ENCODE measurements at regions not wholly inside any gene's neighbourhood (a gene's known extent, or its start where the extent isn't known, plus 50 kb on each side); places are given as distances from the start of the nearest gene placed in this dataset.

DNA sequence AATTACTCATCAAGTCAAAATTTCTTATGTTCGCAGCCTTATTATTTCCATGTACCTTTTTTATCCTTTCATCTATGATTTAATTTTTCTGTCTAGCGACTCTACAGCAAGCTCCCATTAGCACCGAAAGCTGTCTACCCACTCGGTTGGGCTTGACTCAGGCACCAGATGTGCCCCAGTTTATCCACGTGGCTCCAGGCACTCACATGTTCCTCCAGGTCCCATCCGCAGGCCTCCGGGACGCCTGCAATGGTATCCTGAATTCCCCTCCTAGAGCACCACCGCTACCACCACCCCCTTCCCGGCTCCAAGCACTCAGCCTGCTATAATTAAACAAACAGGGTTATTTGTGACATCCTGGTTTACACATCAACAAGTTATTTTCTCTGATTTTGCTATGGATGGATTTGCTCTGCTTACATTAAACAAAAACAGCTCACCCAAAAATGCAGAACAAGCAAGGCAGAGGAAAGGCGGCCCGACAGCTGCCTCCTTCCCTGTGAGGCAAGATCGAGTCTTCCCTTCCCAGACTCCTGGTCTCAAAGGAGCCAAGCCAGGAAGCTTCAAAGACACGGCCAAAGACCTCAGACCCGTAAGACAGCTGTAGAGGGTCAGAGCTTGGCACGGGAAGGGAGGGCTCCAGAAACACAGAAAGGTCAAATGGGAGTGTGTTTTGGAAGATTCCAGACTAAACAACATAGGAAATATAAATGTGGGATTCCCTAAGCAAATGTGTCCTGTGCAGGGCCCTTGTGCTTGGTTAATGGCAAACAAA lies 253.8 kb downstream of the TTC8 start:
- H2AFZ ChIP-seq (ENCODE audit: low read depth, low read length): no peak overlapping the region
- H3K4me2 ChIP-seq (ENCODE audit: insufficient read depth, low read length): no peak overlapping the region
- H3K79me2 ChIP-seq (ENCODE audit: insufficient read depth, low read length): no peaks in the 10 kb centered on the region
- no peaks in the 10 kb centered on the region for H3K36me3 ChIP-seq (ENCODE audit: insufficient read depth, low read length)
- ATAC-seq (ENCODE audit: insufficient read depth, low read depth) (no peak), DNase-seq (no peak)
- no peak overlapping the region for H3K27ac ChIP-seq (ENCODE audit: low read length)
- no peaks in the 10 kb centered on the region for H4K20me1 ChIP-seq (ENCODE audit: insufficient read depth, low read length)
- H3K9me3 ChIP-seq (ENCODE audit: insufficient read depth, low read length, severe bottlenecking): no peaks in the 10 kb centered on the region
- no peaks in the 10 kb centered on the region for H3K27me3 ChIP-seq (ENCODE audit: insufficient read depth, low read length, poor library complexity)
- TF ChIP-seq EZH2 (IDR thresholded peaks at IDR 0.05; ENCODE audit: borderline replicate concordance, low read depth, low read length, severe bottlenecking): no peak
- TF ChIP-seq, protein P1, sequence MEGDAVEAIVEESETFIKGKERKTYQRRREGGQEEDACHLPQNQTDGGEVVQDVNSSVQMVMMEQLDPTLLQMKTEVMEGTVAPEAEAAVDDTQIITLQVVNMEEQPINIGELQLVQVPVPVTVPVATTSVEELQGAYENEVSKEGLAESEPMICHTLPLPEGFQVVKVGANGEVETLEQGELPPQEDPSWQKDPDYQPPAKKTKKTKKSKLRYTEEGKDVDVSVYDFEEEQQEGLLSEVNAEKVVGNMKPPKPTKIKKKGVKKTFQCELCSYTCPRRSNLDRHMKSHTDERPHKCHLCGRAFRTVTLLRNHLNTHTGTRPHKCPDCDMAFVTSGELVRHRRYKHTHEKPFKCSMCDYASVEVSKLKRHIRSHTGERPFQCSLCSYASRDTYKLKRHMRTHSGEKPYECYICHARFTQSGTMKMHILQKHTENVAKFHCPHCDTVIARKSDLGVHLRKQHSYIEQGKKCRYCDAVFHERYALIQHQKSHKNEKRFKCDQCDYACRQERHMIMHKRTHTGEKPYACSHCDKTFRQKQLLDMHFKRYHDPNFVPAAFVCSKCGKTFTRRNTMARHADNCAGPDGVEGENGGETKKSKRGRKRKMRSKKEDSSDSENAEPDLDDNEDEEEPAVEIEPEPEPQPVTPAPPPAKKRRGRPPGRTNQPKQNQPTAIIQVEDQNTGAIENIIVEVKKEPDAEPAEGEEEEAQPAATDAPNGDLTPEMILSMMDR (IDR thresholded peaks at IDR 0.05; ENCODE audit: borderline replicate concordance, extremely low read depth, low read length, poor library complexity, severe bottlenecking): no peak
- no peaks in the 10 kb centered on the region for H3K4me1 ChIP-seq (ENCODE audit: insufficient read depth, low read length)
- no peak overlapping the region for H3K4me3 ChIP-seq (ENCODE audit: low read depth in 1 of 2, low read length in 2 of 2)
- no peak overlapping the region for H3K9ac ChIP-seq (ENCODE audit: low read depth, low read length)

DNA sequence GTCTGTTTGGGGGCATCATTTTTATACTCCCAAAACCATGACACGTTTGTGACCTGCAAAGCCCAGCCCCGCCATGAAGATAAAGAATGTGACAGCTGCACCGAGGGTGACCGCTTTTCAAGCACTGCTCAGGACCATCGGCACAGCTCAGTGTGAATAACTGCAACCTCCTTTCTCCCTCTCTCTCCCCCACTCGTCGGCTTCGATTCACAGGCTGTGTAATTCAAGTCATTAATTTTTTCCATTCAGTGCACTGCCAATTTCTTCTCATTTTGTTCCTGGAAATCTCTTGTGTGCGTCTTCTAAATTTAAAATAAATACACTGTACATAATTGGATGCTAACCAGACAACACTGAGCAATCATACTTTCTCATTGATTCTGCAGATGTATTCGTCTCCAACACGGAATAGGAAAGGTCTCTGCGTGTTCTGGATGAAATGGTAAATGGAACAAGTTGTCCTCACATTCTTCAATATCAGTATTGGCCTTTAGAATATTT lies 260.8 kb downstream of the TTC8 start:
- H4K20me1 ChIP-seq (ENCODE audit: insufficient read depth, low read length): no peaks in the 10 kb centered on the region

DNA sequence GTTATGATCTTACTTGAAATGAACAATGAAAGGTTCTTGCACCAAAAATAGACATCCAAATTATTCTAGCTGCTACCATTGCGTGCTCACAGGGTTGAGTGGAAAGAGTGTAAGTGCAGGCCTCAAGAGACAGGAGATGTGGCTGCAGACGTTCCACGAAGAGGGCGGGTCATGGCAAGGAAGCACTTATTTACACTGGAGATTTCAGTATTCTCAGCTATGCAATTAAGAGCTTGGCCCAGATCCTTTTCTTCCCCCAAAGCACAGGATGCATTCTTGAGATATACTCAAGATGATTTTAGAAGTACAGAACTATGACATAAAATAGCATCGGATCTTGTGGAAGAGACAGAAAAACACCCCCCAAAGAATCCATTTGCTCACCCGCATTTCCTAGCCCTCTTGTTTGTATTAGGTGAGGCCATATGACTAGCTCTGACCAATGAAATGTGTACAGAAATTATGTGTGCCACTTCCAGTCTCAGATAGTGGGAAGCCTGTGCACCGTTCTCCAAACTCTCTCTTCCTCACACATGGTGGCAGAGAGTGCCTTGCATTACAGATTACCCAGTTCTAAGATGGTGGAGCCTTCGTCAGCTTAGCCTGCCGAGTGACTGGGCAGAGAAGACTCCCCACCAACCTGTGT lies 261.4 kb downstream of the TTC8 start:
- H2AFZ ChIP-seq (ENCODE audit: low read depth, low read length): no peak overlapping the region
- H3K4me2 ChIP-seq (ENCODE audit: insufficient read depth, low read length): no peak overlapping the region
- H3K27me3 ChIP-seq (ENCODE audit: insufficient read depth, low read length, poor library complexity): no peaks in the 10 kb centered on the region
- H3K27ac ChIP-seq (ENCODE audit: low read length): no peak overlapping the region
- DNase-seq: no peak
- H4K20me1 ChIP-seq (ENCODE audit: insufficient read depth, low read length): no peaks in the 10 kb centered on the region
- no peaks in the 10 kb centered on the region for H3K36me3 ChIP-seq (ENCODE audit: insufficient read depth, low read length)
- H3K79me2 ChIP-seq (ENCODE audit: insufficient read depth, low read length): no peaks in the 10 kb centered on the region
- no peak for ATAC-seq (ENCODE audit: insufficient read depth, low read depth)
- H3K9me3 ChIP-seq (ENCODE audit: insufficient read depth, low read length, severe bottlenecking): no peaks in the 10 kb centered on the region
- no peaks in the 10 kb centered on the region for H3K4me1 ChIP-seq (ENCODE audit: insufficient read depth, low read length)
- TF ChIP-seq EZH2 (IDR thresholded peaks at IDR 0.05; ENCODE audit: borderline replicate concordance, low read depth, low read length, severe bottlenecking): no peak
- TF ChIP-seq, protein P1 (IDR thresholded peaks at IDR 0.05; ENCODE audit: borderline replicate concordance, extremely low read depth, low read length, poor library complexity, severe bottlenecking): no peak
- no peak overlapping the region for H3K4me3 ChIP-seq (ENCODE audit: low read depth in 1 of 2, low read length in 2 of 2)
- no peak overlapping the region for H3K9ac ChIP-seq (ENCODE audit: low read depth, low read length)

More for the DNA sequence above, 260.8 kb downstream of the TTC8 start:
- no peaks in the 10 kb centered on the region for H3K9me3 ChIP-seq (ENCODE audit: insufficient read depth, low read length, severe bottlenecking)
- no peak overlapping the region for H2AFZ ChIP-seq (ENCODE audit: low read depth, low read length)
- no peaks in the 10 kb centered on the region for H3K27me3 ChIP-seq (ENCODE audit: insufficient read depth, low read length, poor library complexity)
- no peak for ATAC-seq (ENCODE audit: insufficient read depth, low read depth)
- TF ChIP-seq, protein P1 (IDR thresholded peaks at IDR 0.05; ENCODE audit: borderline replicate concordance, extremely low read depth, low read length, poor library complexity, severe bottlenecking): no peak
- no peak for TF ChIP-seq EZH2 (IDR thresholded peaks at IDR 0.05; ENCODE audit: borderline replicate concordance, low read depth, low read length, severe bottlenecking)
- H3K36me3 ChIP-seq (ENCODE audit: insufficient read depth, low read length): no peaks in the 10 kb centered on the region
- no peak for DNase-seq
- H3K79me2 ChIP-seq (ENCODE audit: insufficient read depth, low read length): no peaks in the 10 kb centered on the region
- no peak overlapping the region for H3K27ac ChIP-seq (ENCODE audit: low read length)
- no peaks in the 10 kb centered on the region for H3K4me1 ChIP-seq (ENCODE audit: insufficient read depth, low read length)
- no peak overlapping the region for H3K4me2 ChIP-seq (ENCODE audit: insufficient read depth, low read length)
- no peak overlapping the region for H3K4me3 ChIP-seq (ENCODE audit: low read depth in 1 of 2, low read length in 2 of 2)
- H3K9ac ChIP-seq (ENCODE audit: low read depth, low read length): no peak overlapping the region

Measured in DND-41 (cell line).